DND-41 (cell line): ENCODE measurements at regions not wholly inside any gene's neighbourhood (a gene's known extent, or its start where the extent isn't known, plus 50 kb on each side); places are given as distances from the start of the nearest gene placed in this dataset.

Source experiments
- ATAC-seq: fragments of 200-7000 bp; cut with Tn5 transposase; 3 replicates; pipeline ENCODE4 v1.9.1; 2021; ENCODE audit warnings: low read depth; ENCODE audit not compliant: insufficient read depth
- DNase-seq: peaks from one replicate; pipeline ENCODE4 v3.0.0-alpha.2; 2020
- H2AFZ ChIP-seq: 2 replicates; pipeline ENCODE4 v1.6.0; 2012; ENCODE audit warnings: low read depth, low read length
- H3K27ac ChIP-seq: 2 replicates; pipeline ENCODE4 v1.5.1; 2012; ENCODE audit warnings: low read length, inconsistent platforms
- H3K27me3 ChIP-seq: fragments of 200-600 bp; sonication (generic); 2 replicates; pipeline ENCODE4 v1.6.0; 2012; ENCODE audit warnings: low read length, mild to moderate bottlenecking, inconsistent platforms; ENCODE audit not compliant: insufficient read depth, poor library complexity
- H3K36me3 ChIP-seq: 2 replicates; pipeline ENCODE4 v1.5.1; 2012; ENCODE audit warnings: low read length, inconsistent platforms; ENCODE audit not compliant: insufficient read depth
- H3K4me1 ChIP-seq: 2 replicates; pipeline ENCODE4 v1.5.1; 2012; ENCODE audit warnings: mild to moderate bottlenecking, low read length; ENCODE audit not compliant: insufficient read depth
- H3K4me2 ChIP-seq: 2 replicates; pipeline ENCODE4 v1.6.0; 2012; ENCODE audit warnings: mild to moderate bottlenecking, moderate library complexity, low read length, inconsistent platforms; ENCODE audit not compliant: insufficient read depth
- H3K4me3 ChIP-seq, 2 experiments: fragments of 200-600 bp in 1 of 2; shearing (Covaris generic) in 1 of 2; 2 replicates each; pipeline ENCODE4 v1.5.1; 2012 to 2016; ENCODE audit warnings: inconsistent platforms in 2 of 2, low read length in 2 of 2, mild to moderate bottlenecking in 2 of 2, low read depth in 1 of 2, moderate library complexity in 1 of 2
- H3K79me2 ChIP-seq: 2 replicates; pipeline ENCODE4 v1.6.0; 2012; ENCODE audit warnings: low read length, inconsistent platforms; ENCODE audit not compliant: insufficient read depth
- H3K9ac ChIP-seq: 2 replicates; pipeline ENCODE4 v1.6.0; 2012; ENCODE audit warnings: low read depth, mild to moderate bottlenecking, inconsistent platforms, low read length, moderate library complexity
- H3K9me3 ChIP-seq: 2 replicates; pipeline ENCODE4 v1.5.1; 2012; ENCODE audit warnings: low read length, moderate library complexity, mild to moderate bottlenecking, inconsistent platforms; ENCODE audit not compliant: insufficient read depth, severe bottlenecking
- H4K20me1 ChIP-seq: 2 replicates; pipeline ENCODE4 v1.6.0; 2012; ENCODE audit warnings: low read length; ENCODE audit not compliant: insufficient read depth
- CTCF ChIP-seq: IDR thresholded peaks from 2 replicates; pipeline ENCODE4 v1.5.1; 2012; ENCODE audit warnings: borderline replicate concordance, low read length, moderate library complexity, mild to moderate bottlenecking; ENCODE audit not compliant: poor library complexity, severe bottlenecking; ENCODE audit errors: extremely low read depth
- EZH2 ChIP-seq: IDR thresholded peaks from 3 replicates; pipeline ENCODE4 v1.6.1; 2012; ENCODE audit warnings: borderline replicate concordance, low read depth, mild to moderate bottlenecking, moderate library complexity, low read length, inconsistent platforms; ENCODE audit not compliant: severe bottlenecking

GRCh38 chr2:744088-744487 lies 66.9 kb upstream of the TMEM18 start:
- ATAC-seq, result no peak
- Histone ChIP-seq H3K9me3 (no peaks in the 10 kb centered on the region), H2AFZ (no peak overlapping the region), H3K79me2 (no peaks in the 10 kb centered on the region), H3K4me1 (peaks cover 23% of the 10 kb centered on the region), H4K20me1 (no peaks in the 10 kb centered on the region), H3K36me3 (no peaks in the 10 kb centered on the region), H3K4me2 (no peak overlapping the region), H3K4me3 (no peak overlapping the region), H3K27me3 (no peaks in the 10 kb centered on the region), H3K27ac (no peak overlapping the region), H3K9ac (no peak overlapping the region)
- DNase-seq, result no peak
- TF ChIP-seq CTCF (no peak), EZH2 (no peak)

GRCh38 chr2:742221-742620 lies 65.0 kb upstream of the TMEM18 start:
- no peak overlapping the region for H3K4me3 ChIP-seq
- no peaks in the 10 kb centered on the region for H3K79me2 ChIP-seq
- no peak overlapping the region for H2AFZ ChIP-seq
- no peak overlapping the region for H3K27ac ChIP-seq
- TF ChIP-seq EZH2 (no peak), CTCF (no peak)
- DNase-seq (no peak), ATAC-seq (no peak)
- H3K9ac ChIP-seq, result no peak overlapping the region
- H4K20me1 ChIP-seq, result no peaks in the 10 kb centered on the region
- H3K4me1 ChIP-seq, result peaks cover 23% of the 10 kb centered on the region
- no peaks in the 10 kb centered on the region for H3K27me3 ChIP-seq
- no peaks in the 10 kb centered on the region for H3K9me3 ChIP-seq
- no peak overlapping the region for H3K4me2 ChIP-seq
- H3K36me3 ChIP-seq, result no peaks in the 10 kb centered on the region

GRCh38 chr2:741195-741496 lies 63.9 kb upstream of the TMEM18 start:
- H2AFZ ChIP-seq, result no peak overlapping the region
- ATAC-seq (no peak), DNase-seq (no peak)
- H4K20me1 ChIP-seq, result no peaks in the 10 kb centered on the region
- peak overlapping the region; percentile 70 for H3K4me2 ChIP-seq
- H3K9ac ChIP-seq, result peak overlapping the region; percentile 52; the same call in 1 of the 2 replicates
- TF ChIP-seq CTCF, result no peak
- no peak for TF ChIP-seq EZH2
- no peak overlapping the region for H3K4me3 ChIP-seq
- H3K27me3 ChIP-seq, result no peaks in the 10 kb centered on the region
- H3K36me3 ChIP-seq, result no peaks in the 10 kb centered on the region
- H3K79me2 ChIP-seq, result no peaks in the 10 kb centered on the region
- no peak overlapping the region for H3K27ac ChIP-seq
- no peaks in the 10 kb centered on the region for H3K9me3 ChIP-seq
- peaks cover 23% of the 10 kb centered on the region for H3K4me1 ChIP-seq
